GM20431 (cell line): ENCODE measurements at regions not wholly inside any gene's neighbourhood (a gene's known extent, or its start where the extent isn't known, plus 50 kb on each side); places are given as distances from the start of the nearest gene placed in this dataset.
"Not testable (repeated sequence)": the region's sequence is repeated elsewhere in the genome, so short reads cannot be mapped to it uniquely, and the experiment has no call there.

Experiments
- in situ Hi-C: fragments of 300-500 bp; cut with MseI, MboI; formaldehyde crosslinking; loops from one replicate; pipeline ENCODE4 v1.15.0; 2020; ENCODE audit warnings: low sequenced_read_pairs; ENCODE audit not compliant: unreplicated experiment

- in situ Hi-C loops, result loop anchor here (25.0 kb wide), 1 partner anchor 658 kb away; no protein-coding TSS in a partner anchor
Observed at GRCh38 chr2:71928734-71929481, 218.8 kb downstream of the CYP26B1 start.

DNA sequence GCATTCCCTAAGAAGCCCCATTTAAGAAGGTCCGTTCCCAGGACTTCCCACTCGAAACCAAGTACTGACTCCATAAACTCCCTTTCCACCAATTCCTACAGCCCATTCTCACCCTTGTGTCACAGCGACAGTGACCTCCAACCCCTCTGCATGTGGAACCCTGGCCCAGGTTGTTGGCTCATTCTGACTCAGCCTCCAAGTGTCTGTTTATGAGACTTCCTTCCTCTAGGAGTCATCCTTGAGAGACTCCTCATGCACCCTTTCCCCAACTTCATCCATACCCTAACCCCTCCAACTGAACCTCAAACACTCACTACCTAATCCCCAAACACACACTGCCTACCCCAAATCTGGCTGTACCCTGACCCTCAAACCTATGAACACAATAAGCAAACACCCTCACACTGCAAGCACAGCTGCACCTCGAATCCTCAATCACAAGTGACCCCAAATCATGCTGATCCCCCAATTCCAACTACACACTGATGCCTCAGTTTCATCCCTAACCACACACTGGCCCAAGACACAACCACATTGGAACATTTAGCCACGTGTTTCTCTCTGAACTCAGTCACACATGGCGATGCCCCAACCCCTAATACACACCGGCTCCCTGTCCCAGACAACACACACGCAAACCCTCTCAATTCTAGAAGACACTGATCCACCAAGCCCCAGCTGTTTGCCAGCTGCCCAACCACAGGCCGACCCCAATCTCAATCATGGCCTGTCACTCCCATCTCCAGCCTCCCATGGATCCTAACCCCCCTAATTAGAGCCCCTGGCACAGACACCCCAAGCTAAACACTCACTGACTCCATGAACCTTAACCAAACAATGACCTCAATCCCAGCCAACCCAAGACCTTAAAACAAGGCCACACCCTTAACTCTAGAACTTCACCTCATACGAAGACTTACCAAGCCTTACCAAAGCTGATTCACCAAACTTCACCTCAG is 219.6 kb downstream of the CYP26B1 start:
- in situ Hi-C loops, result loop anchor here (25.0 kb wide), 1 partner anchor 659 kb away; no protein-coding TSS in a partner anchor

GRCh38 chr2:71926876-71927756 is 220.5 kb downstream of the CYP26B1 start:
- in situ Hi-C loops, result loop anchor here (25.0 kb wide), 1 partner anchor 660 kb away; no protein-coding TSS in a partner anchor

DNA sequence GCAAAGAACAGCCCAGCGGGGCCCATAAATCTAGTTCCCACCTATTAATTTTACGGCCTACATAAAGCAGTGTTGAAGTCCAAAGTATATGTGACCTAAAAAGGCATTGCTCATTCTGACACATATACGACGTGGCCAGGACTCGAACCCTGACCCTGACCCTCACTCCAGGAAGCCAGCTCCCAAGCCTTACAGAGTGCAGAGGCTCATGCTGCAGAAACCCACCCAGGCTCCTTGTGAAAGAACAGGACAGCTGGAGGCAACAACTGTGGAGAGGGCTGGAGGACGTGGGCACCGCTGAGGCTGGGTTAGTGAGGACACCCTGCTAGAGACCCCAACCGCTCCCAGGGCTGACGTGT is 221.6 kb downstream of the CYP26B1 start:
- in situ Hi-C loops, result loop anchor here (25.0 kb wide), 1 partner anchor 661 kb away; no protein-coding TSS in a partner anchor

DNA sequence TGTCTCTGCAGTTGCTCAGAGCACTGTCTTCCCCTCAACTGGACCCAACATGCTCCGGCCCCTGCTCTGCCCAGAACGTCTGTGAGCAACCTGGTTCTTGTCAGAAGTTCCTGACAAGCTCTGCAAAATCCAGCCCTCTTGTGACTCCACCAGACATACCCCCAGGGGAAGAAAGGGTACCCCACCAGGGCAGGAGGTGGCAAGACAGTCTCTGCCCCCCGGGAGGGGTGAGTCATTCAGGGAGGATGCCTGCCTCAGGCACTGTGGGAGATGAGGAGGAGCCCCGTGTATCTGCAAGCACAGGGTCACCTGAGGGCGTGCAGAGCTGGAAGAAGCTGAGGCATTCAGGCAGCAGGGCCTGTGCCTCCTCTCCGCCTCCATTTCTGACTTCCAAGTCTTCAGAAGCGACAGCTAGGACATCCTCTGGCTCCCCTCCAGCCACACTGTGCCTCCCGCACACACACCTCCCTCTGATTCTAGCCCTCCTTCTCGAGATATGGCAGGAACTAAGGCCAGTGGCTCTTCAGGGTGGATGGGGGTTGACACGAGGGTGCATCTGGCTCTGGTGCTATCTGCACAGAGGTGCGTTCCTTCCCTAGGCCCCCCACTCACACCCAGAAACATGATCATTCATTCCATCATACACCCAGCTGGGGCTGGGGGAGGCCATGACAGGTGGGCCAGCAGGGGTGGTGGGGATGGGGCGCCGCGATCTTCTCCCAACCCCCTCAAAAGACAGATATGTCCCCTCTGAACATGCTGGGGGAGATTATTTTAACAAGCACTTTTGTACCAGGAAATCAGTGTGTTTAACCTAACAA is 222.2 kb downstream of the CYP26B1 start:
- in situ Hi-C loops, result loop anchor here (25.0 kb wide), 1 partner anchor 662 kb away; no protein-coding TSS in a partner anchor

DNA sequence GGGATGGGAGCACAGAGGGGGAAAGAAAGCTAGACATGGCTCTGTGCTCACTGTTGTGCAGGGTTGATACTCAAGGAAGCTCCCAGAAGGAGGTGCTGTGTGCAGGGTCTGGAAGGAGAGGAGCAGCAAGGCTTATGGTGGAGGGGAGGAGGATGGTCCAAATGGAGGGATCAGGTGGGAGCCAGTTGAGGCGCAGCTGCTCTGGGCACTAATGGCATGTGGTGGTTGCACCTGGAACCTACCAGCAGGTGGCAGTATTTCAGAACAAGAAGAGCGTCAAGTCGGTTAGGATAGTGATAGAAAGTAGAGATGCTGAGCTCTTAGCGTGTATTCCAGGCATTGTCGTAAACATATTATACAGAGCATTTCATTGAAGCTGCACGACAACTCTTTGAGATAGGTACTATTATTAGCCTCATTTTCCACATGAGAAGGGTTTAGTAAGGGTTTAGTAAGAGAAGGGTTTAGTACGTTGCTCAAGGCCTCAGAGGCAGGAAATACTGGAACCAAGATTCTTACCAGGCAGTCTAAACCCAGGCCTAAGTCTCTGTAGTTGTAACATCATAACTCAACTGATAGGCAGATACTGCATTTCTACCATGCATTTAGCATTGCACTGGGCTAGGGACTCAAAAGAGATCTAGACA is 223.7 kb downstream of the CYP26B1 start:
- in situ Hi-C loops, result no loop called here

DNA sequence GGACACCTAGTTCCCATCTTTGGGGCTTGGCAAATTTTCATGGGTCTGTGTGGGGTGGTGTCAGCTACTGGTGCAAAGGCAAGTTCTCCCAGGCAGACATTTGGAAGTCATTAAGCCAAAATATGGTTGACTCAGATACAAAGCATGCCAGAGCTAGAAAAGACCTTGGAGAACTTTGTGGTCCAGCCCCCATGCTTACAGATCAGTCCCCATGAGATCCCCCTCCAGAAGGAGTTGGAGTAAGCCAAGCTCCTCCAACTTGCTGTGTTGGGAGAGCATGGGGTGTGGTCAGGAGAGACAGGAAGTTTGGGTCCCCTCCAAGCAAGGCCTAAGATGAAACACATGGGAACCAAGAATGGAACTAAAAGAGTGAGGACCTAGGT is 224.5 kb downstream of the CYP26B1 start:
- in situ Hi-C loops, result no loop called here

DNA sequence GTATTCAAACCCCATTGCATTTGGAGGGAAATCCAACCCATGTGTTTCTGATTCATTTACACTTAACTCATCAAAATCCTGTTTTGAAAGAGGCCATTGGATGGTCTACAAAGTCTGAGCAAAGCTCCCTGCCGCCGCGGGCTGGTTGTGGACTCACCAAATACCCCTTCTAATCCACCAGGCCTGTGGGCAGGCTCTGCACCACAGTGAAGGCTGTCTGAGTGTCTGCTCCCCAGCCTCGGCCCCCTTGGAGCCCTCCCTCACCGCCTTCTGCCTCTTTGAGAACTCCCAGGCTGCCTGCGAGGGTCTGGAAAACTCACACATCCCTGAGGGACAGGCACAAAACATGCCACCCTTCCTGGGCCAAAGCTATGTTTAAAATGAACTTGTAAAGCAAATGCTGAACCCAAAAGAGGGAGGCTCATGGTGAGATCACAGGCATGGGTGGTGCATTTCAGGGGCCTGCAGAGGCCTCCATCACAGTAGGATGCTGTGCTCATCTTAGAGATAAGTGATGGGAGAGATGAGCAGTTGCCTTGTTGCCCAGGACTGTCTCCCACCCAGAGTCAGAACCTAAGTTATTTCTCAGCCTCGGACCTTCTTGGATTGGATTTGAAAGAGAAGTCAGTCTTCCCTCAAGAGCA is 225.0 kb downstream of the CYP26B1 start:
- in situ Hi-C loops, result no loop called here

DNA sequence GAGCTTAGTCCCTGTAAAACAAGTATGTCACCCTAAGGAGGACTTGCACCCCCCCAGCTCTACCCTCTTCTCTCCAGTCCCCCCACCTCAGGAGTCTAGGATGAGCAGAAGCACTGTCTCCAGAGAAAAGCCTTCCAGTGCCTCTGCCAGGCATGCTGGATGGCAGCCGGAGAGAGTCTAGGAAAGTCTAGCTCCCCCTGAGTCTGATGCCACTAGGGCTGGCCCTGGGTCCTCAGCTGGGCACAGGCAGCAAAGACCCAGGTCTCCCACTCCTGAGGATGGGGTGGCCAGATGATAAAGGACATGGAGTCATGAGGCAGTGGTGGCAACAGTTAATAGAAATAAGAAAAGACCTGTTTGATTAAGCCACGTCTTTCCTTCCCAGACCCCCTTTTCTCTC is 225.6 kb downstream of the CYP26B1 start:
- in situ Hi-C loops, result no loop called here

- in situ Hi-C loops, result not testable (repeated sequence)
Observed at GRCh38 chr2:71920819-71921218, 226.8 kb downstream of the CYP26B1 start.

- in situ Hi-C loops, result no loop called here
Observed at GRCh38 chr2:71919708-71920107, 228.0 kb downstream of the CYP26B1 start.

DNA sequence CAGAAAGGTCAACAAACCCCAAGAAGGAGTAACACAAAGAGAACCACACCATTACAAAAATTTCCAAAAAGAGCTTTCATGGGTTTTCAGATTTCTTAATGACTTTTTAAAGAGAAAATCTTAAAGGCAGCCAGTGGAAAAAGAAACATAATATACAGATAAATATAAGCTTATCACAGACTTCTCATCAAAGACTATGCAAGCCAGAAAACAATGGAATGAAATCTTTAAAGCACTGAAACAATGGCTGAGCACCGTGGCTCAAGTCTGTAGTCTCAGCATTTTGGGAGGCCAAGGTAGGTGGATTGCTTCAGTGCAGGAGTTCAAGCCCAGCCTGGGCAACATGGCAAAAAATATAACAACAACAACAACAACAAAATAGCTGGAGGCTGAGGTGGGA is 237.4 kb downstream of the CYP26B1 start:
- in situ Hi-C loops, result no loop called here

DNA sequence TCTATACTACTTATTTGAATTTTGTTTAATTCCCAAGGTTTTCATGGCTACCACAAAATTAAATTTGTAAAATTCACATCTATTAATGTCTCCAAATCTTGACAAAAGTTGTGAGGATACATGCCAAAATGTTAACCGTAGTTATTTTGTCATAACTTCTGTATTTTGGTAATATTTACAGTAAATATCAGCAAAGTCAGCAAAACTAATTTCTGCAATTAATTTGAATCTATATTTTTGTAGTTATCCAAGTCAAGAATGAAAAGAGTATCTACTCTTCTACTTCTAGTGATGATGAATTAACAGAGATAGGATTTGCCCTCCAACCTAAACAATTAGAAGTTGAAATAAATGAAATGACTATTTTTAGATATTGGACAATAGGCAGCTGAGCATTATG is 238.9 kb downstream of the CYP26B1 start:
- in situ Hi-C loops, result no loop called here

DNA sequence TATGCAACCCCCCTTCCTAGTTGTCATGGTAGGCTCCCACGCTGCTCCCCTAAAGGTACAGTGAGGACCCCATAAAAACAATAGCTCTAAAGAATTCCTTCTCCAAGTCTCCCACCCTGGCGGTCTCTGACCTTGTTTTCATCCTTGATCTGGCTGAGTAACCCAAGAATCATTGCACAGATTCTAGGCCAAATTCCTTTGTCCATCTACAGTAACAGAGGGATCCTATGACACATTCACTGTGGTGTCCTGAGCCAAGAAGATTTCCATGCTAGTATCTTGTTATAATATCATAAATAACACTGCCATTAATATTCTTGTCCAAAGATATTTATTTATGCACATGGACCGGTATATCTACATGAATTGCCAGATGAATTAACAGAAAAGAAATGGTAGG is 240.2 kb downstream of the CYP26B1 start:
- in situ Hi-C loops, result no loop called here

- in situ Hi-C loops, result no loop called here
Observed at GRCh38 chr2:71906357-71906973, 241.2 kb downstream of the CYP26B1 start.

DNA sequence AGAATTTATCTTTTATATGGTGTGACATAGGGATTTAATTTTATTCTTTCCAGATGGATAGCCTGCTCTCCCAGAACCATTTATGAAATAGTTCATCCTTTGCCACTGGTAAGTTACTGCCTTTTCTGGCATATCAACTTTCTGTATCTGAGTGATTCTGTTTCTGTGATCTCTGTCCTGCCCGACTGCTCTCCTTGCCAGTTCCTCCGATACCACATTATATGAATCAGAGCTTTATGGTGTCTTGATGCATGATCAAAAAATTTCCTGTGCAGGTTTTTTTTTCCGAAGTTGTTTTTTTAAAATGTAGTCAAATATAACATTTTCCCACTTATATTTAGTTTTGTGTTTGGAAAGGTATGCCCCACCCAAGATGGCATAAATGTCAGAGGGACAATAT is 242.5 kb downstream of the CYP26B1 start:
- in situ Hi-C loops, result no loop called here

- in situ Hi-C loops, result no loop called here
Observed at GRCh38 chr2:71903841-71904240, 243.8 kb downstream of the CYP26B1 start.

DNA sequence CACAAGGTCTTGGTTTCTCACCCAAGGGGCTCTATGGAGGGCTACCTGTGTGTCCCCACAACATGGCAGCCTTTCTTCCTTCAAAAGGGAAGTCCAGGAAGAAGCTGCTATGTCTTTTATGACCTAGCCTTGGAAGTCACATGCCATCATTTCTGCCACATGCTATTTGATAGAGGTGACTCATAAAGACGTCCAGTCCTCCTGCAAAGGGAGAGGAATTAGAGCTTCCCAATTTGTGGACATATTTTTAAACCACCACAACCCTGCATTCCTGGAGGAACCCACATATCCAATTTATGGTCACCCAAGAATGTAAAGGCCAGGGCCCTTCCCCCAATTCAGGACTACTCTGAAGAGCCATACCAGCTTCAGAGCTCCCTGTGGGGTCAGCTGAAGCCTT is 246.2 kb downstream of the CYP26B1 start:
- in situ Hi-C loops, result no loop called here
